CD4-positive, alpha-beta T cell treated with Interferon alpha-2 for 1 hour (primary cell): ENCODE measurements at regions not wholly inside any gene's neighbourhood (a gene's known extent, or its start where the extent isn't known, plus 50 kb on each side); places are given as distances from the start of the nearest gene placed in this dataset.
A peak's percentile ranks its signal among the peaks of the same experiment; 100 is the strongest.

Experiments used
- DNase-seq, 2 donors: peaks; one replicate each; pipeline ENCODE4 v3.0.0-alpha.2; 2020 to 2022

DNA sequence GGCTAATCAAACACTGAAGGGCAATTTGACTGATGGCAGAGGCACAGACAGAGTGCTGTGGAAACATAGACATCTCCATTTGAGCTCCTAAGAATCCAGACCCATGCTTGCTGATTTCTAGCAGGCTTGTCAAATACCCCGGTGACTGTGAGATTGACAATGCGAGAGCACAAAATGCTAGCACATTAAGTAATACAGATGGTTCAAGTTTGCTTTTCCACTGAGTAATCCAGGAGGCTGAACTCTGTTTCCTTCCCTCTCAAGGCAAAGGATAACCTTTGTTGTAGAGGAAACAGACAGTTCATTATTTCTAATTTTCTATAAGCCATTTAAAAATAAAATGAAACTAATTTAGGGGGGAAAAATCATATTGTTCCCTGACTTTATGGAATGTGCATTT, 256.5 kb upstream of the CRY1 start:
- DNase-seq = no peak

DNA sequence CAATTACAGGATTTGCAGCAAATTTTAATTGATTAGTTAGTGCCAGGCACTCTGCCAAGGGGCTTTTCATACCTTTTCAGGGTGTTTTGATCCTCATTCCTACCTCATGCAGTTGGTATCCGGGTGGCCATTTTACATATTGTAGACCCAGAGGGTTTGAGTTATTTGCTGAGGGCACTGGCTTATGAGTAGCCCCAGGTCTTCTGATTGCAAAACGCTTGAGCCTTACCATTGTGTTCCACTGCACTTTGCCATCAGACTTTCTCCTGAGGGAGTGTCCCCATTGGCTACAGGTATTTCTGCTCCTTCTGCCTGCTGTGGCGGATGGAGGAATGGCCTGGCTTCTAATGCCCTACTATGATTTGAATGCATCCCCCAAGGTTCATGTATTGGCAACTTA, 257.8 kb upstream of the CRY1 start:
- DNase-seq = no peak

DNA sequence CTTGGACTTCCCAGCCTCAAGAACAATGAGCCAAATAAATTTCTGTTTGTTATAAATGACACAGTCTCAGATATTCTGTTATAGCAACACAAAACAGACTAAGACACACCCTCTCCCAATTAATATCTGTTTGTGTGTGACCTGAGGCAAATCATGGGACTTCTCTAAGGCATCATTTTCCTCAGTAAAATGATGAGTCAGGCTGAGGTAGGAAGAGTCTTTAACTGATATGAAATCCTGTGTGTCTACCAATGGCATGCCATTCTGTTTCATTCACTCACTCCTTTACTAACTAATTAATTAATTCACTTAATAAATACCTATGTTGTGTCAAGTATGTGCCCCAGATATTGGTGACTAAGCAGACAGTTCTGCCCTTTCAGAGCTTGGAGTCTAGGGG, 258.4 kb upstream of the CRY1 start:
- no peak for DNase-seq

DNA sequence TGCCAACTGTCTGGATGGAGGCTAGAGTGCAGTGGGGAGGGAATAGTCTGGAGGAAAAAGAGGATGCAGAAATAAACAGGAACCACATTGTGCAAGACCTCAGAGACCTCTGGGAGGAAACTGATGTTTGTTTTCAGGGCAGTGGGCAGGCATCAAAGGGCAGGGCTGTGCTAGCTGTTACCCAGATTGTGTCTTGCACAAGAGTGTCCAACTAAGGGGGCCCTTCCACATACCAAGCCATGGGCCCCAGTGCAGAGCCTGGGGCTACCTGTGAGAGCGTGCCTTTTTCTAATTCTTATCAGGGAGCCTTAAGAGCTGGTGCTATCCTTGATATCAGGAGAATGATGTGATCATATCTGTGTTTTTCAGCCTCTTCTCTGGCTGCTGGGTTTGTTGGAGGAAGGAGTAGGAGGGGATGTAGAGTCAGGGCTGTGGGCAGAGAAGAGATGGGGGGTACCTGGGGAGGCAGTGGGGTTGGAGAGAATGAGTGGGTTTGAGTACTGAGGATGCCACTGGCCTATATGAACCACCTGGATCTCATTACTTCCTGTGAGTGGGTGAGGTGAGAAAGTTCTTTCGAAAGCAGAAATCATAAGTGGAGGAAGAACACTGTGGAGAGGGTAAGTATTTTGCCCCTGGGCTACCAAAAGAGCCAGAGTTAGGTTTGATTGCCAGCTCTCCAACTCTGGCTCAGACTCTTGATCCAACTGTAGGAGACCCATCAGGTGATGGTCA, 259.2 kb upstream of the CRY1 start:
- peak in 1 of 2 donors; percentile 9 for DNase-seq

DNA sequence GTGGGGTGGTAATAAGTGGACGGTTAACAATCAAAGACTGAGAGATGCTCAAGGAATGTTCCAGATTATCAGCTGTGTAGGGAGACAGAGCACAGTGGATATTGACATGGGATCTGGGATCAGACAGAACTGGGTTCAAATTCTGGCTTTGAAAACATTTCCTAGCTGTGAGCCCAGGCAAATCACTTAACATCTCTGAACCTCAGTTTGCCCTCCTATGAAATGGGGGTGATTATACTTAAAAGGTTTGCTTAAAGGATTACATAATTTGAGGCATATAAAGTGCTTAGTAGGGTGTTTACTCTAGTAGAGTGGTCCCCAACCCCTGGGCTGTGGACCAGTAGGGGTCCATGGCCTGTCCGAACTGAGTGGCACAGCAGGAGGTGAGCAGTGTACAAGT, 260.0 kb upstream of the CRY1 start:
- DNase-seq = no peak

DNA sequence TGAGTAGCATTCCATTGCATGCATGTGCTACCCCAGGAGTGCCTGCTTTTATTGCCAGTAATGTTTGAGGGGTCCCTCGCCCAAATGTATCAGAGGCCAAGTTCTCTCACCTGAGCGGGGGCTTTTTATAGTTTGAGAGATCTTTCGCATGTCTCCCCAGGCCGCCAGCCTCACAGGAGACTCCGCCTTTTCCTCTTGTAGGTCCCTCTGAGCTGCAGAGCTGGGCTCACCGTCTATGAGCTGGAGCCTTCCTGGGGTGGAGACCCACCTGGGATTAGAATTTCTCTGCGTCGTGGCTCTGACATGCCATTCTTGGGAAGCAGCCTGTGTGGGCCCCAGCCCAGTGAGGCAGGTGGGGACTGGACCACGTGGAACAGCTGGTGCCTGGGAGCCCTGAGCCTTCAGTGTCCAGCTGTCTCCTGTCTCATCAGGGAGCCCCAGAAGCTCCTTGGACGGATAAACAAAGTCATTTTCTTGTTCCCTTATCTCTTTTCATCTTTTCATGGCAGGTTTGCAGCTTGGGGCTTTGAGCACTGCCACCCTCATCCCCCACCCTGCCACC, 261.7 kb upstream of the CRY1 start:
- no peak for DNase-seq

DNA sequence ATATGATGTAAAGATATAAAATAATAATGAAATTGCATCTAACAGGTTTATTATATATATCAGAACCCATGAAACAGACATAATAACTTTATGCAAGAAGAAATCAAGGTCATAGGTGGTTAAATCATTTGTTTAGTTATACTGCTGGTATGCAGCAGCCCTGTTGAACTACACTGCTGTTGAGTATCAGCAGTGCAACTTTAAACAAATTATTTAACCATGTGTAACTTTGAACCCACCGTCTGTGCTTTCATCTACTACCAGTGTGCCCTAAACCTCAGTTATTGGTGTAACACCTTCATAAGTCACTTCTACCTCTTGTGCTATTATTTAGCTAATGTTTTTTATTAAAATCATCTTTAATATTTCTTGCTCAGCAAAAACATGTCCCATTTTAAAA, 262.3 kb upstream of the CRY1 start:
- no peak for DNase-seq

DNA sequence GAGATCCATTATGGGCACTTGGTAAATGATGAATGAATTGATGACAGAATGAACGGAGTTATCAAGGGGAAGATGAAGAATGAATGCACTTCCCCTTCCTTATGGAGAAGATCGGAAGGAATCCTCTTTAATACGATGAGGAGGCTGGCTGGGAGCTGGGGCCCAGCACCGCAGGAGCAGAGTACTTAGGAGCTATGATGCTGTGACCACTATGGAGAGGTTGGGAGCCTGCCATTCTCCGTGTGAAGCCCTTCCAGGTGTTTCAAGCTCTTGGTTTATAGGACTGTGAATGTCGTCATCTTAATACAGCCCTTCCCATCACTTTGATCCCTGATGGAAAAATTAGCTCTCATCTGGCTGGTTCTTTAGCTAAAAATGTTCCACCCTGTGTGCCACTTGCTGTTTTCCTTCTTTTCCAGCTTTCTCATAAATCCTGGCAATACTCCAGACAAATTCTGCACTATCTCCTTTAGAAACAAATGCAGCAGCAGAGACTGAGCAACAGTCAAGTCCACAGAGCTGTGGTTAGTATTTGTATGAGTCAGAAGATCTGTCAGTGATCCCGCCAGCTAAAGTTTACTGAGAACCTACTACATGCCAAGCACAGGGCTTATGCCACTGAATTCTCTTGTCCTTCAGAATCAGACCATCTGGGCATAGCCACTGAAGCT, 263.1 kb upstream of the CRY1 start:
- DNase-seq = no peak

DNA sequence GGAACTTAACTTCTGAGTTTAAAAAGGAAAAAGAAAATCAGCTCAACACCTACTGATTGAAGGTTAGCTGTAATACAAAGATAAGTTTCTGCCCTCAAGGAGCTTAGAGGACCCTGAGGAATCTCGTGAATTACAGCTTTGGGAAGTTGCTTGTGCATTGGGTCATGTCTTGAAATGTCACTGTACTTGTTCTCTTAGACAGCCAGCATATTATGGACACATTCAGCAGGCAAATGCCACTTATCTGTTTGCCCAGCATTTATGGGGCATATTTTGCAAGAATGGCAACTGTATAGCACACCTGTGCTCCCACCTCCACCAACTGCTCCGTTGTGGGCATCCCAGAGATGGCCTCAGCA, 263.6 kb upstream of the CRY1 start:
- no peak for DNase-seq

DNA sequence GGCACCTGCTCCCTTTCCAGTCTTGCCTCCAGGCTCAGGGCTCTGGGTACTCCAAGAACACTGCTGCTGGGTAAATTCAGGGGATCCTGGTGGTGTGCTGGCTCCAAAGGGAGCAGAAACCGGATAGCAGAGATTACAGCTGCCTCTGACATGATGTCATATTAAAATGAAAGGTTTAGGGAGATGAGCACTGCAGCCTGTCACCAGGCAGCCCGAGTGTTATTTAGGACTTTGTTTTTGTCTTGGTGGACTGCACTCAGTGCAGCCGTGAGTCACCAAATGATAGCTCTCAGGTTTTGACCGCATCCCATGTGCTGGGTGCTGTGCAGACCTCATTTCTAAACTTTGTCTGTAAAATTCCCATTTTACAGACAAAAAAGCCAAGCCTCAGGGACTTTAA, 266.0 kb upstream of the CRY1 start:
- no peak for DNase-seq

DNA sequence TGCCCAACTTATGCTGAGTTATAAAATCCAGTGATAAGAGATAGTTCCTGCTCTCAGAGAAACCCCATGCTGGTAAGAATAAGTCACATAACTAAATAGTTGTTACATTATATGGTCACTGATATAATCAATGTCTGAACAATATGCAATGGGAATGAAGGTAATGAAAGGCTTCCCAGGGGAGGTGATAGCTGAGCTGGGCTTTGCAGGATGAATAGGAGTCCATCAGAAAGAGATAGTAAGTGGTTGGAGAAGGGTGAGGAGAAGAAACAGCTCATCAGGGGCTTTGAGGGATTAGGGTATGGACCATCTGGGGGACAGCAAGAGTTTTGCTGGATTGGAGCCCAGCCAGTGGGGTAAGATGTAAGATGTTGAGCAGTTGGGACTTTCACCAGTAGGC, 266.7 kb upstream of the CRY1 start:
- DNase-seq = no peak

DNA sequence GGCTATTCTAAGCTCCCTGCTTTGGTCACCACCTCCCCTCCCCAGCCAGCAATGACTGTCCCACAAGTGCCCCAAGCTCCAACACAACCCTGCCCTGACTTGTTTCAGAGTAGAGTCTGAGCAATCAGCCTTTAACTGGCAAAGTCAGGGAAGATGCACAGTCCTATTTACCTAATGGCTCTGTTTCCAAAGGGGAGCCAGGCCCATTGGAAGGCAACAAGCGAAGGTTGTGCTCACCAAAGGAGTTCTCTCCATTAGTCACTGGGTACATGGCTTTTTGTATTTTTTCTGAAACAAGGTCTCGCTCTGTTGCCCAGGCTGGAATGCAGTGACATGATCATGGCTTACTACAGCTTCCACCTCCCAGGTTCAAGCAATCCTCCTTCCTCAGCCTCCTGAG, 267.1 kb upstream of the CRY1 start:
- no peak for DNase-seq

DNA sequence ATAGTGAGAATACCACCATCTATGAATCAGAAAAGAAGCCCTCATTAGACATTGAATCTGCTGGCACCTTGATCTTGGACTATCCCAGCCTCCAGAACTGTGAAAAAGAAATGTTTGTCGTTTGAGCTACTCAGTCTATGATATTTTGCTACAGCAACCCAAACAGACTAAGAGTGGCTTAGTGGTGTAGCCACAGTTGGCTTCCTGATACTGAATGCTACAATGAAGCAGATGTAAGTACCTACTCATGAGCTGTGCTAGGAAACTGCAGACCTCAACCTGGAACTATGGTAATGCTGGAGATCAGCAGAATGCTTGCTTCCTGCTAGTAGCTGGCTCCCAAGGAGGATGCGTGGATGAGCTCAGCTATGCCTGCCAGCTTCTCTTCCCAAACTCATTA, 268.6 kb upstream of the CRY1 start:
- DNase-seq = no peak

DNA sequence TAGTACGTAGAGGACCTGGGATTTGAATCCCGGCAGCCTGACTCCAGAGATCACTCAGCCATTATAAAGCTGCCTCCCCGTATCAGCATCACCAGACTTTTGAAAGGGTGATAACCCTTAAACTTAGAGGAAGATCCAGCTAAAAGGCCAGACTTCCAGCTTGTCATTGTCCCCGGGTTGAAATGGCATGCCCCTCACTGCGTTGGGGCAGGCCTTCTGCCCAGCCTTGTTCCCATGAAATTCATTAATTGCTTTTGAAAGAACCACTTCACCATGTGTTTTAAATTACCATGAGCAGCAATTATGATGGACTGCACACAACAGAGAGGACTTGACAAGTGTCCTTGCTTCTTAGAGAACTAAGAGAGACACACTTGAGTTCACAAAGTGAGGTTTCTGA, 269.6 kb upstream of the CRY1 start:
- DNase-seq = no peak

DNA sequence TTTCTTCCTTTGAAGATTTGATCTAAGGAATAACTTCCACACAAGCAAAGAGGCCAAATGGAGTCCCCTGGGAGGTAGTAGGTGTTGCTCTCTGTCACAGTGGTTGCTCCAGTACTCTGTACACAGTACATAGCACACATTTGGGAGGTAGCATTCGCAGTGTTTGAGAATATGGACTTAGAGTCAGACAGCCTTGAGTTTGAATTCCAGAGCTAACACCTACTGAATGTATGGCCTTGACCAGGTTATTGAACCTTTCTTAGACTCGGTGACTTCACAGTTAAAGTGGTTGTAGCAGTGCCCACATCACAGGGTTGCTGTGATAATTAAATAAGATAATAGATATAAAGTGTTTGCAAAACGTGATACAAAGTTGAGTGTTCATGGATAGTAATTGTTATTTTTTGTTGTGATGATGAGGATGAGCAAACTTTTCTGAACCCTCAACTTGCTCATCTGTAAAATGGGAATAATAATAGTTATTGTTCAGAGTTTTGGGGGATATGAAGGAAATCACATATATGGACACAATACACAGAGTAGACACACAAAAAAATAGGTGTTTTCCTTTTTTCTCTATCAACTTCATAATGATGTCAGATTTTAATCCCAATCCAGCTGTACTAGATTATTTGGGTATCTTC, 271.6 kb upstream of the CRY1 start:
- DNase-seq = no peak

DNA sequence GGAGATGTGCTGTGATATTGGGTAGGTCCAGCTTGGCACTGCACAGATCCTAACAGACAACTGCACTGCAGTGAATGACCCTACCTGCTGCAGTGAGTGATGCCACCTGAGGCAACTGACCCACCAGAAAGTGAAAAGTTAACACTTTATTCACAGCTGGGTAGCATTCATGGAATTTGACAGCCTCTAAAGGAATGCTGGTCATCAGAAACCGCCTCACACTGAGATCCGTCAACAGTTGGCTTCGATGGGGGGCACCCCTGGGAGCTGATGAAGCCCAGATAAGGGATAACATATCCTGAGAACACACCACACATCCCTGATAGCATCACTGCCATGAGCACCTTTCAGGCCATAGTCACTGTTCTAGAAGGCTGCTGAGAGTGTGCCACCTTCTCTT, 272.4 kb upstream of the CRY1 start:
- DNase-seq = no peak

DNA sequence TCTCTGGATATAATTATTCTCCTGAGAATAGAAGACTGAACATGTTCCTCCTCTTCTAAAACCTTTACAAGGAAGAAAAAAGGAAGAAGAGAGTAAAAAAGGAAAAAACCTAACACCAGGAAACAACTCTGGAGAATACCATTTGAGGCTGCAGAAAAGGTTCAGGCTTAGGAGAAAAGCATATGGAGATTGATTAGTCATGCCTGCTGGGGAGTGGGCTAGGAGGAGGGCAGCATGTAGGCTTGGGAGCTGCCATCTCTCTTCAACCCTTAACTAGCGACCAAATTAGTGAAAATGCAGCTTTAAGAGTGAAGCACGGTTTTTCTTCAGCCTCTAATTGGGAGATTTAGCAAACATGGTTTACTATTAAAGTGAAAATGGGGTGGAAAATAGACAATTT, 273.0 kb upstream of the CRY1 start:
- DNase-seq = no peak

DNA sequence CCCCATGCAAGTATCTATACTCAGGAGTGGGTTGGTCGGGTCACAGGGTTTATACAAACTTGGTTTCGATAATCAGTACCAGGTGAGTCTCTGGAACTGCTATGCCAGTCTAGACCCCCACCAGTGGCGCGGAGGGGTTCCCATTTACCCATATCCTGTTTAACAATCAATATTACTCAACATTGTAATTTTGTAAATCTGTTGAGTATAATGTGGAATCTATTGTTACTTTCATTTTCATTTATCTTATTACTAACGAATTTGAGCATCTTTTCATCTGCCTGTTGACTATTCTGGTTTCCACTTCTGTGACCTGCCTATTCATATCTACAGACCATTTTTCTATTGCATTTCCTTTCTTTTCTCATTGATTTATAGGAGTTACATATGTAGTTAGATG, 275.2 kb upstream of the CRY1 start:
- DNase-seq = peak in 1 of 2 donors; percentile 48

DNA sequence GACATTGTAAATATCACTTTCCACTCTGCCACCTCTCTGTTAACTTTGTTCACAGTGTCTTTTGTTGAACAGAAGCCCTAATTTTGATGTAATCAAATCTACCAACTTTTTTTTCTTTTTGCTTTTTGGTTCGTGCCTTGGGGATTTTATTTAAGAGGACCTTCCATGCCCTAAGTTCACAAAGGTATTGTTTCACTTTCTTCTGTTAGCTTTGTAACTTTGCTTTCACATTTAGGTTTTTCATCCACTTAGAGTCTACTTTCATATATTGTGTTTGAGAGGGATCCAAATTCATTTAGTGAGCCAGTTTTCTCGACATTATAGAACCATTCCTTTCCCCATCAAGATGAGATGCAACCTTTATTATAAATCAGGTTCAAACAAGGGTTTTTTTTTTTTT, 275.7 kb upstream of the CRY1 start:
- DNase-seq = peak in 1 of 2 donors; percentile 43

DNA sequence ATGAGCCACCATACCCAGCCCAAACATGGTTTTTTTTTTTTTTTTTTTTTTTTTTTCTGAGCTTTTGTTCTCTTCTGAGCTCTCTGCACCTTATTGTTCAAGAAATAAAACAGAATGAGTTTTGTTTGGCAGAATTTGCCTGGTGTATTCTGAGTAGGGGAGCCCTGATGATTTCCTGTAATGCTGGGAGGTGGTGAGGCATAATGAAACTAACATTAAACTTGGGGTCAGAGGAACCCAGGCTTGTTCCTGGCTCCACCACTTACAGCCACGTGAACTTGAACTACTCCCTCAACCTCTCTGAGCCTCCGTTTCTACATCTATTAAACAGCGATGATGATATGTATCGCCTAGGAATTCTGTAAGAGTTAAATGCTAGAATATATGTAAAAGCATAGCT, 276.3 kb upstream of the CRY1 start:
- peak; percentile 70 to 84 for DNase-seq

DNA sequence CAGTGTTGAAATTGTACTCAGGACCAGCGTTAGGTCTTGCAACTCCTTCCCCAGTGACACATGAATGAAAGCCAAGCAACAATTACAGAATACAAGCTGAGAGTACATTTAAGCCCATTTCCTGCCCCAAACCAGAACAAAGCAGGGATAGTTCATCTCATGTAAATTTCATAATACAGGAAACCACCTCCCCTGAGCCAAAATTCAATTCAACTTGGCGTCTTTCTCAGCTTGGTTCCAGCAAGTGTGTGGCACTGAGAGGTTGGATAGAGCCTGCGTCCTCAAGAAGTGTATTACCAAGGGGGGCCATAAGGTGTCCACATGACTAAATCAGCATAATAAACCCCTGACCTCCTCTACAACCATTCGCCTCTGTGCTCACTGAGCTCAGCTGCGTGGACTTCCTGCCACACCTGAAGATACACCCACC, 278.9 kb upstream of the CRY1 start:
- peak; percentile 46 to 78 for DNase-seq

DNA sequence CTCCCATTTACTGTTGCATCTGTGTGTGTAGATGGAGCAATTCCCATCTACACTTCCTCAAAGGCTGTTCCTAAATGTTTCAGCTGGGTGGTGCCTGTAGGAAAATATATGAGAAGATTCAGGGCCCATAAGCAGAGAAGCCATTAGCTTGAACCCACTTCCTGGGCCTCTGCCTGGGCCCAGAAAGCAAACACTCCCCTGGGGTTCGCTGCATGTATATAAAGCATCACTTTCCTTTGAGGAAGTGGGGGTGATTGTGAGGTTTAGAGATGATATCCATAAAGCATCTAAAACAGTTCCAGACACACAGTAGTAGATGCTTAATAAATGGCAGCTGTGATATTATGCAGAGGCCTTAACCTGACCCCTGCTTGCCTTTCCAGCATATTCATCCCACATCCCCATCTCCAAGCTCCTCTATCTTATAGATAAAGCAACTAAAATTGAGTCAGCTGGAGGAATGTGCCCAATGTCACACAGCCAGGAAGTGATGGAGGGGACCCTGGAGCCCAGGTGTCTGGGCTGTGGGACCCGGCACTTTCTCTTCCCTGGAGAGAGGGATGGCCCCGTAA, 280.0 kb upstream of the CRY1 start:
- peak in 1 of 2 donors; percentile 29 for DNase-seq

DNA sequence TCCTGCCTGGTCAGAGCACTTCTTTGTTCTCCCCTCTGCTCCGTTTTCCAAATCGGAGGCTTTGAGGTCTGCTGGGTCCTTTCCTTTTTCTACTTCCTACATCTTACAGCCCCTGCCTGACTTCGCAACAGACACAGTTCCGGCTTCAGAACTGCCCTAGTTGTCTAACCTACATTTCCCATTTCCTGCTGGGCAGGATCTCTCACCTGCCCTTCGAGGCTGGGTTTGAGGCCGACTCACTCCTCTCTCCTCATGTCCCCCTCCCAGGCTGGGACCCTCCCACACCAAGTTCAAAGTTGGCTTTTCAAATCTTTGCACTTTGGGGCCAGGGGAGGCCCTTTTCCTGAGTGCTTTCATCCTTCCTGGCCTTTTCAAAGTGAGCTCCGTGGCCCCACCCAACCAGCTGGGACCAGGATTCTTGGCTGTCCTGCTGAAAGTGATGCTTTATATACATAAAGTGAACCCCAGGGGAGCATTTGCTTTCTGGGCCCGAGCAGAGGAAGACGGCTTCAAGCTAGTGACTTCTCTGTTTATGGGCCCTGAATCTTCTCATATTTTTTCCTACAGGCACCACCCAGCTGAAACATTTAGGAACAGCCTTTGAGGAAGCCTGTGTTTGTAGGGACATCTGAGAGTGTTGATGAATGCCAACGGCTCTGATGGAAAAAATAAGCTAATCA, 281.0 kb upstream of the CRY1 start:
- DNase-seq = peak in 1 of 2 donors; percentile 23
